ENCODE measurements at regions not wholly inside any gene's neighbourhood (a gene's known extent, or its start where the extent isn't known, plus 50 kb on each side); places are given as distances from the start of the nearest gene placed in this dataset.

DNA sequence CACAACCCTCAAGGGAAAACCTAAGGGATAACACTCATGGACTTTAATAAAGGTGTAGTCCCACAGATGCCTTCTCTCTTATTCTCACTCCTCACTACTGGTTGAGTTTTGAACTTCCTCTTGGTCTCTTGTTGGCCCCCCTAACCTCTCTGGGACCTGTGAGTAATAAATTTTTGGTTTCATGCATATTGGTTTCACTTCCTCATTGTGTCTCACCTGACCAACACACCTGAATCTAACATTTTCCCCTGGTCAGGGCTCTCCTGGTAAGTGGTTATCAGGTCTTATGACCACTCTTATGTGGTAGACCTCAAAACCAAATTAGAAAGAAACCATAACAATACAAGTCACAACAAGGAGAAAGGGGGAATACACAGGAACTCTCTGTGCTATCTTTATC lies 60.5 kb upstream of the PRMT6 start:
- TF ChIP-seq EZH2 (IDR thresholded peaks at IDR 0.05; ENCODE audit: borderline replicate concordance, control insufficient read depth, low read depth, low read length) (no peak), PAX5 (IDR thresholded peaks at IDR 0.05; ENCODE audit: borderline replicate concordance, low read depth, low read length) (peak; percentile 92), POLR2A (IDR thresholded peaks at IDR 0.05; ENCODE audit: low read depth, low read length) (no peak), RFX5 (IDR thresholded peaks at IDR 0.05; ENCODE audit: low read depth, low read length) (no peak), POLR2AphosphoS5 (IDR thresholded peaks at IDR 0.05; ENCODE audit: low read length) (no peak), MTA2 (IDR thresholded peaks at IDR 0.05; ENCODE audit: low read depth) (peak; percentile 99), SPI1 (IDR thresholded peaks at IDR 0.05; ENCODE audit: borderline replicate concordance, insufficient read depth, low read depth, low read length) (peak; percentile 100)
- TF ChIP-seq, protein P1, sequence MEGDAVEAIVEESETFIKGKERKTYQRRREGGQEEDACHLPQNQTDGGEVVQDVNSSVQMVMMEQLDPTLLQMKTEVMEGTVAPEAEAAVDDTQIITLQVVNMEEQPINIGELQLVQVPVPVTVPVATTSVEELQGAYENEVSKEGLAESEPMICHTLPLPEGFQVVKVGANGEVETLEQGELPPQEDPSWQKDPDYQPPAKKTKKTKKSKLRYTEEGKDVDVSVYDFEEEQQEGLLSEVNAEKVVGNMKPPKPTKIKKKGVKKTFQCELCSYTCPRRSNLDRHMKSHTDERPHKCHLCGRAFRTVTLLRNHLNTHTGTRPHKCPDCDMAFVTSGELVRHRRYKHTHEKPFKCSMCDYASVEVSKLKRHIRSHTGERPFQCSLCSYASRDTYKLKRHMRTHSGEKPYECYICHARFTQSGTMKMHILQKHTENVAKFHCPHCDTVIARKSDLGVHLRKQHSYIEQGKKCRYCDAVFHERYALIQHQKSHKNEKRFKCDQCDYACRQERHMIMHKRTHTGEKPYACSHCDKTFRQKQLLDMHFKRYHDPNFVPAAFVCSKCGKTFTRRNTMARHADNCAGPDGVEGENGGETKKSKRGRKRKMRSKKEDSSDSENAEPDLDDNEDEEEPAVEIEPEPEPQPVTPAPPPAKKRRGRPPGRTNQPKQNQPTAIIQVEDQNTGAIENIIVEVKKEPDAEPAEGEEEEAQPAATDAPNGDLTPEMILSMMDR (IDR thresholded peaks at IDR 0.05 in 2 of 3, conservative IDR thresholded peaks at IDR 0.05 in 1 of 3; ENCODE audit: control insufficient read depth in 2 of 3, extremely low read depth in 1 of 3, insufficient read depth in 1 of 3, low read depth in 3 of 3, low read length in 3 of 3), result no peak
- TF ChIP-seq, protein P2, sequence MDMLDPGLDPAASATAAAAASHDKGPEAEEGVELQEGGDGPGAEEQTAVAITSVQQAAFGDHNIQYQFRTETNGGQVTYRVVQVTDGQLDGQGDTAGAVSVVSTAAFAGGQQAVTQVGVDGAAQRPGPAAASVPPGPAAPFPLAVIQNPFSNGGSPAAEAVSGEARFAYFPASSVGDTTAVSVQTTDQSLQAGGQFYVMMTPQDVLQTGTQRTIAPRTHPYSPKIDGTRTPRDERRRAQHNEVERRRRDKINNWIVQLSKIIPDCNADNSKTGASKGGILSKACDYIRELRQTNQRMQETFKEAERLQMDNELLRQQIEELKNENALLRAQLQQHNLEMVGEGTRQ (IDR thresholded peaks at IDR 0.05; ENCODE audit: borderline replicate concordance, low read depth, low read length), result no peak
- TF ChIP-seq, protein P3, sequence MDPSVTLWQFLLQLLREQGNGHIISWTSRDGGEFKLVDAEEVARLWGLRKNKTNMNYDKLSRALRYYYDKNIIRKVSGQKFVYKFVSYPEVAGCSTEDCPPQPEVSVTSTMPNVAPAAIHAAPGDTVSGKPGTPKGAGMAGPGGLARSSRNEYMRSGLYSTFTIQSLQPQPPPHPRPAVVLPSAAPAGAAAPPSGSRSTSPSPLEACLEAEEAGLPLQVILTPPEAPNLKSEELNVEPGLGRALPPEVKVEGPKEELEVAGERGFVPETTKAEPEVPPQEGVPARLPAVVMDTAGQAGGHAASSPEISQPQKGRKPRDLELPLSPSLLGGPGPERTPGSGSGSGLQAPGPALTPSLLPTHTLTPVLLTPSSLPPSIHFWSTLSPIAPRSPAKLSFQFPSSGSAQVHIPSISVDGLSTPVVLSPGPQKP (IDR thresholded peaks at IDR 0.05; ENCODE audit: low read depth, low read length), result no peak

Data from GM12878 (cell line).